SK-N-SH (cell line): ENCODE measurements at regions not wholly inside any gene's neighbourhood (a gene's known extent, or its start where the extent isn't known, plus 50 kb on each side); places are given as distances from the start of the nearest gene placed in this dataset.

Experiments
- CTCF ChIA-PET: fragments of 300-600, 350-600 bp; formaldehyde crosslinking; extraction: SDS; loops from one replicate; lab custom pipeline; 2021; lab: Yijun Ruan, JAX
- POLR2A ChIA-PET: fragments of 350-600 bp; sonication (Branson Sonifier 250); formaldehyde crosslinking; extraction: SDS; loops from one replicate; lab custom pipeline; 2020; ENCODE audit warnings: antibody characterized with exemption, inconsistent platforms; lab: Yijun Ruan, JAX
- DNase-seq: peaks from one replicate; pipeline ENCODE4 v3.0.0; 2012
- H2AFZ ChIP-seq: fragments of 200-600 bp; sonication (generic); 2 replicates; pipeline ENCODE4 v1.8.1; 2016; ENCODE audit warnings: antibody characterized with exemption, mild to moderate bottlenecking, low read depth
- H3F3A ChIP-seq: fragments of 200-600 bp; sonication (generic); replicated peaks from 2 replicates; pipeline ENCODE3; 2016; ENCODE audit warnings: antibody characterized with exemption, mild to moderate bottlenecking; ENCODE audit not compliant: insufficient read depth
- H3K27ac ChIP-seq, 2 experiments: fragments of 200-500 bp in 1 of 2; fragments of 200-600 bp in 1 of 2; sonication (Bioruptor generic) in 1 of 2; sonication (generic), shearing (Covaris generic) in 1 of 2; 2 replicates each; pipeline versions ENCODE4 v1.5.1 to v1.6.1; 2014 to 2016; ENCODE audit warnings: low read depth in 2 of 2, inconsistent platforms in 1 of 2, low read length in 1 of 2, mild to moderate bottlenecking in 1 of 2, mixed read lengths in 1 of 2
- H3K27me3 ChIP-seq: fragments of 200-600 bp; sonication (generic), shearing (Covaris generic); 2 replicates; pipeline ENCODE4 v1.6.1; 2016; ENCODE audit warnings: mixed run types; ENCODE audit not compliant: insufficient read depth
- H3K36me3 ChIP-seq, 2 experiments: fragments of 200-500 bp in 1 of 2; fragments of 200-600 bp in 1 of 2; sonication (Bioruptor generic) in 1 of 2; sonication (generic) in 1 of 2; replicated peaks in 1 of 2; 2 replicates each; pipeline versions ENCODE3 to v1.5.1; 2014 to 2016; ENCODE audit warnings: low read length in 1 of 2, mild to moderate bottlenecking in 1 of 2; ENCODE audit not compliant: insufficient read depth in 2 of 2, control insufficient read depth in 1 of 2
- H3K4me1 ChIP-seq, 2 experiments: fragments of 200-500 bp in 1 of 2; fragments of 200-600 bp in 1 of 2; sonication (Bioruptor generic) in 1 of 2; sonication (generic), shearing (Covaris generic) in 1 of 2; 2 replicates each; pipeline versions ENCODE4 v1.5.1 to v1.6.1; 2014 to 2016; ENCODE audit warnings: low read depth in 1 of 2, low read length in 1 of 2, mixed run types in 1 of 2; ENCODE audit not compliant: insufficient read depth in 2 of 2, control insufficient read depth in 1 of 2
- H3K4me2 ChIP-seq: fragments of 200-600 bp; sonication (generic), shearing (Covaris generic); 2 replicates; pipeline ENCODE4 v1.6.1; 2017; ENCODE audit warnings: mixed run types
- H3K4me3 ChIP-seq, 2 experiments: fragments of 200-500 bp in 1 of 2; fragments of 200-600 bp in 1 of 2; sonication (Bioruptor generic) in 1 of 2; sonication (generic), shearing (Covaris generic) in 1 of 2; 2 replicates each; pipeline versions ENCODE4 v1.5.1 to v1.8.1; 2014 to 2016; ENCODE audit warnings: low read depth in 2 of 2, inconsistent platforms in 1 of 2, low read length in 1 of 2, mild to moderate bottlenecking in 1 of 2, mixed read lengths in 1 of 2, moderate library complexity in 1 of 2
- H3K79me2 ChIP-seq: fragments of 200-600 bp; sonication (generic); 2 replicates; pipeline ENCODE4 v1.8.1; 2017; ENCODE audit warnings: mild to moderate bottlenecking; ENCODE audit not compliant: insufficient read depth
- H3K9ac ChIP-seq: fragments of 200-600 bp; sonication (generic); 2 replicates; pipeline ENCODE4 v1.6.1; 2017; ENCODE audit warnings: mixed run types
- H3K9me2 ChIP-seq: fragments of 200-600 bp; sonication (generic); 2 replicates; pipeline ENCODE4 v1.6.1; 2017; ENCODE audit warnings: mixed run types
- H3K9me3 ChIP-seq: fragments of 200-600 bp; sonication (generic); 2 replicates; pipeline ENCODE4 v1.6.1; 2017; ENCODE audit warnings: mixed run types, mild to moderate bottlenecking, moderate library complexity
- H4K20me1 ChIP-seq: fragments of 200-600 bp; sonication (generic); 2 replicates; pipeline ENCODE4 v1.6.1; 2017; ENCODE audit warnings: mild to moderate bottlenecking, mixed run types; ENCODE audit not compliant: insufficient read depth
- CHD2 ChIP-seq: fragments of 150-350 bp; IDR thresholded peaks from 2 replicates; pipeline ENCODE4 v1.6.1; 2018; ENCODE audit warnings: low read length; ENCODE audit not compliant: partially characterized antibody
- ELF1 ChIP-seq: IDR thresholded peaks from 2 replicates; pipeline ENCODE4 v1.4.0; 2012
- EP300 ChIP-seq, 2 experiments: IDR thresholded peaks; 2 replicates each; pipeline versions ENCODE4 v1.4.0 to v1.6.1; 2012; ENCODE audit warnings: borderline replicate concordance in 1 of 2, low read depth in 1 of 2, low read length in 1 of 2
- FOSL2 ChIP-seq: IDR thresholded peaks from 2 replicates; pipeline ENCODE4 v1.4.0; 2012; ENCODE audit warnings: low read depth, mild to moderate bottlenecking, moderate library complexity, borderline replicate concordance
- FOXJ3 ChIP-seq: sonication (generic); formaldehyde crosslinking; IDR thresholded peaks from 2 replicates; pipeline ENCODE4 v1.5.1; 2020; ENCODE audit warnings: mild to moderate bottlenecking, missing genetic modification reagents
- FOXM1 ChIP-seq: IDR thresholded peaks from 2 replicates; pipeline ENCODE4 v1.4.0; 2012; ENCODE audit warnings: low read depth, mild to moderate bottlenecking
- GATA2 ChIP-seq: sonication (generic); formaldehyde crosslinking; IDR thresholded peaks from 2 replicates; pipeline ENCODE4 v1.5.0; 2020; ENCODE audit warnings: mild to moderate bottlenecking, missing genetic modification reagents
- IRF3 ChIP-seq: fragments of 150-350 bp; IDR thresholded peaks from 2 replicates; pipeline ENCODE4 v1.6.1; 2016; ENCODE audit warnings: mild to moderate bottlenecking, low read depth, low read length
- JUND ChIP-seq: IDR thresholded peaks from 2 replicates; pipeline ENCODE4 v1.4.0; 2012
- MAX ChIP-seq: IDR thresholded peaks from 2 replicates; pipeline ENCODE4 v1.4.0; 2012; ENCODE audit warnings: low read depth
- MEF2A ChIP-seq: IDR thresholded peaks from 2 replicates; pipeline ENCODE4 v1.4.0; 2012; ENCODE audit warnings: low read depth, borderline replicate concordance
- MXI1 ChIP-seq: IDR thresholded peaks from 2 replicates; pipeline ENCODE4 v1.6.1; 2012; ENCODE audit warnings: mild to moderate bottlenecking, low read depth, low read length, improper control_type of control experiment
- NFIC ChIP-seq: IDR thresholded peaks from 2 replicates; pipeline ENCODE4 v1.4.0; 2012; ENCODE audit warnings: borderline replicate concordance
- NRF1 ChIP-seq: IDR thresholded peaks from 2 replicates; pipeline ENCODE4 v1.6.1; 2012; ENCODE audit warnings: low read depth, mild to moderate bottlenecking, low read length
- PBX3 ChIP-seq: IDR thresholded peaks from 2 replicates; pipeline ENCODE4; 2012
- POLR2AphosphoS5 ChIP-seq: IDR thresholded peaks from 2 replicates; pipeline ENCODE4 v1.6.1; 2012; ENCODE audit warnings: low read depth, low read length
- RAD21 ChIP-seq: IDR thresholded peaks from 2 replicates; pipeline ENCODE4 v1.6.1; 2012; ENCODE audit warnings: mild to moderate bottlenecking, low read length
- RCOR1 ChIP-seq: fragments of 150-350 bp; IDR thresholded peaks from 2 replicates; pipeline ENCODE4 v1.6.1; 2017; ENCODE audit warnings: antibody characterized with exemption, low read length
- RFX5 ChIP-seq: IDR thresholded peaks from 2 replicates; pipeline ENCODE4 v1.6.1; 2012; ENCODE audit warnings: mild to moderate bottlenecking, improper control_type of control experiment, low read length
- RXRA ChIP-seq: IDR thresholded peaks from 2 replicates; pipeline ENCODE4 v1.4.0; 2012; ENCODE audit warnings: low read depth, mild to moderate bottlenecking, borderline replicate concordance
- SIN3A ChIP-seq: IDR thresholded peaks from 2 replicates; pipeline ENCODE4 v1.6.1; 2012; ENCODE audit warnings: low read depth, mild to moderate bottlenecking, low read length, moderate library complexity, borderline replicate concordance
- SMC3 ChIP-seq: IDR thresholded peaks from 2 replicates; pipeline ENCODE4 v1.6.1; 2012; ENCODE audit warnings: low read depth, low read length, improper control_type of control experiment
- TAF1 ChIP-seq: IDR thresholded peaks from 2 replicates; pipeline ENCODE4 v1.6.1; 2012; ENCODE audit warnings: low read depth, mild to moderate bottlenecking, low read length, moderate library complexity, borderline replicate concordance
- TEAD4 ChIP-seq: IDR thresholded peaks from 2 replicates; pipeline ENCODE4 v1.4.0; 2012; ENCODE audit warnings: mild to moderate bottlenecking, borderline replicate concordance; ENCODE audit not compliant: insufficient read depth
- USF2 ChIP-seq: fragments of 150-350 bp; IDR thresholded peaks from 2 replicates; pipeline ENCODE4 v1.6.1; 2017; ENCODE audit warnings: antibody characterized with exemption, low read length, low read depth, borderline replicate concordance
- YY1 ChIP-seq: IDR thresholded peaks from 2 replicates; pipeline ENCODE4 v1.4.0; 2012; ENCODE audit warnings: low read depth, mild to moderate bottlenecking
- WGBS: methylation state at CpG from one replicate; pipeline ENCODE4 v1.1.6; 2017; ENCODE audit warnings: low lambda C conversion rate; 5-methylcytosine and 5-hydroxymethylcytosine counted together
- TF ChIP-seq, protein P1 (sequence below): IDR thresholded peaks from 2 replicates; pipeline ENCODE4 v1.4.0; 2012; ENCODE audit warnings: low read depth, borderline replicate concordance
- TF ChIP-seq, protein P2 (sequence below): IDR thresholded peaks from 2 replicates; pipeline ENCODE4 v1.4.0; 2012; ENCODE audit warnings: low read depth, borderline replicate concordance

GRCh38 chr5:93280518-93280917, 300.5 kb downstream of the NR2F1-AS1 start:
- peak overlapping the region in 1 of 2 experiments; percentile 79; a peak in 1 of 4 replicates for H3K27ac ChIP-seq
- no peaks in the 10 kb centered on the region for H3K36me3 ChIP-seq
- no peaks in the 10 kb centered on the region for H3K9me3 ChIP-seq
- no peak for DNase-seq
- no peaks in the 10 kb centered on the region for H3K79me2 ChIP-seq
- H3K4me1 ChIP-seq, result peaks cover 8 to 29% of the 10 kb centered on the region in 2 experiments; a peak in 2 of 4 replicates
- H2AFZ ChIP-seq, result no peak overlapping the region
- H3K27me3 ChIP-seq, result no peaks in the 10 kb centered on the region
- peaks cover 8% of the 10 kb centered on the region for H3F3A ChIP-seq
- TF ChIP-seq MXI1, result no peak
- no peak for TF ChIP-seq NFIC
- TF ChIP-seq RCOR1, result peak; percentile 74; the same call in 1 of the 2 replicates
- TF ChIP-seq, protein P1, sequence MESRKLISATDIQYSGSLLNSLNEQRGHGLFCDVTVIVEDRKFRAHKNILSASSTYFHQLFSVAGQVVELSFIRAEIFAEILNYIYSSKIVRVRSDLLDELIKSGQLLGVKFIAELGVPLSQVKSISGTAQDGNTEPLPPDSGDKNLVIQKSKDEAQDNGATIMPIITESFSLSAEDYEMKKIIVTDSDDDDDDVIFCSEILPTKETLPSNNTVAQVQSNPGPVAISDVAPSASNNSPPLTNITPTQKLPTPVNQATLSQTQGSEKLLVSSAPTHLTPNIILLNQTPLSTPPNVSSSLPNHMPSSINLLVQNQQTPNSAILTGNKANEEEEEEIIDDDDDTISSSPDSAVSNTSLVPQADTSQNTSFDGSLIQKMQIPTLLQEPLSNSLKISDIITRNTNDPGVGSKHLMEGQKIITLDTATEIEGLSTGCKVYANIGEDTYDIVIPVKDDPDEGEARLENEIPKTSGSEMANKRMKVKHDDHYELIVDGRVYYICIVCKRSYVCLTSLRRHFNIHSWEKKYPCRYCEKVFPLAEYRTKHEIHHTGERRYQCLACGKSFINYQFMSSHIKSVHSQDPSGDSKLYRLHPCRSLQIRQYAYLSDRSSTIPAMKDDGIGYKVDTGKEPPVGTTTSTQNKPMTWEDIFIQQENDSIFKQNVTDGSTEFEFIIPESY, result no peak
- TF ChIP-seq MEF2A, result no peak
- TF ChIP-seq FOXM1, result no peak
- no peak for TF ChIP-seq POLR2AphosphoS5
- TF ChIP-seq TEAD4, result no peak
- TF ChIP-seq EP300 (IDR thresholded peaks at IDR 0.05; ENCODE audit: borderline replicate concordance in 1 of 2, low read depth in 1 of 2, low read length in 1 of 2), result peak in 1 of 2 experiments; percentile 49; a peak in 1 of 4 replicates
- TF ChIP-seq YY1, result no peak
- no peak for TF ChIP-seq NRF1
- no peak for TF ChIP-seq SMC3
- peak; percentile 79 for TF ChIP-seq GATA2 (CRISPR knock-in tag)
- no peak for TF ChIP-seq SIN3A
- TF ChIP-seq ELF1, result no peak
- TF ChIP-seq MAX, result no peak
- TF ChIP-seq PBX3, result no peak
- no peak for TF ChIP-seq USF2
- TF ChIP-seq, protein P2, sequence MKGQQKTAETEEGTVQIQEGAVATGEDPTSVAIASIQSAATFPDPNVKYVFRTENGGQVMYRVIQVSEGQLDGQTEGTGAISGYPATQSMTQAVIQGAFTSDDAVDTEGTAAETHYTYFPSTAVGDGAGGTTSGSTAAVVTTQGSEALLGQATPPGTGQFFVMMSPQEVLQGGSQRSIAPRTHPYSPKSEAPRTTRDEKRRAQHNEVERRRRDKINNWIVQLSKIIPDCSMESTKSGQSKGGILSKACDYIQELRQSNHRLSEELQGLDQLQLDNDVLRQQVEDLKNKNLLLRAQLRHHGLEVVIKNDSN, result no peak
- TF ChIP-seq CHD2, result no peak
- 0 out of 2 replicates have a peak, but pooled peaks have one; percentile 34 for TF ChIP-seq FOXJ3 (CRISPR knock-in tag)
- TF ChIP-seq IRF3, result no peak
- TF ChIP-seq RFX5, result no peak
- TF ChIP-seq RAD21, result no peak
- no peak for TF ChIP-seq JUND
- TF ChIP-seq TAF1, result no peak
- no peak for TF ChIP-seq FOSL2
- TF ChIP-seq RXRA, result no peak
- POLR2A ChIA-PET, result no interaction called here
- H3K9ac ChIP-seq, result no peak overlapping the region
- CTCF ChIA-PET, result interaction anchor here (0.9 to 1.4 kb wide), 3 partner anchors 11 to 300 kb away, joined by 3 read pairs; partner anchors contain the start of gene NR2F1-AS1
- H3K4me2 ChIP-seq, result no peak overlapping the region
- WGBS, result 98% methylated on average over 3 of the region's 3 CpGs
- no peaks in the 10 kb centered on the region for H4K20me1 ChIP-seq
- H3K4me3 ChIP-seq, result no peak overlapping the region
- no peaks in the 10 kb centered on the region for H3K9me2 ChIP-seq
